ENCODE measurements at regions not wholly inside any gene's neighbourhood (a gene's known extent, or its start where the extent isn't known, plus 50 kb on each side); places are given as distances from the start of the nearest gene placed in this dataset.
A peak's percentile ranks its signal among the peaks of the same experiment; 100 is the strongest.

DNA sequence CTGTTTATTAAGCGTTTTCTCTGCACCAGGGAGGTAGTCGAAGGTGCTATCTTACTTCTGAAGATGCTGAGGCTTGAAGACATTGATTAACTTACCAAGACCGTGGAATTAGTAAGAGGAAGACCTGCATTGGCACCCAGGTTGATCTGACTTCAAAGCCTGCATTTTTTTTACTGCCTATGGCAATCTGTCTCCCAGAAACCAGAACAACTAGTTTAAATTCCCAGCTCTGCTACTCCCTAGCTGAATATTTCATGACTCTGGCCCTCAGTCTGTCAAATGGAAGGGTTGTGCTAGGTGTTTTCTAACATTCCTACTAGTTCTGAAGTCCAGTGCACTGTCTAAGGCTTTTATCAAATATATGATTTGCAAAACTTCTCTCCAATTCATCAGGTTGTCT is 52.0 kb upstream of the GRAMD1B start:
- peaks cover 41% of the 10 kb centered on the region for H3K36me3 Mint-ChIP-seq (ENCODE audit: low read depth)
- intact Hi-C loops (cut with micrococcal nuclease) = no loop called here
- no peaks in the 10 kb centered on the region for H3K27me3 Mint-ChIP-seq
- H3K27ac Mint-ChIP-seq = no peak overlapping the region
- no peaks in the 10 kb centered on the region for H3K9me3 Mint-ChIP-seq
- H3K4me1 Mint-ChIP-seq = peaks cover 65% of the 10 kb centered on the region
- no peak for DNase-seq
- H3K4me3 Mint-ChIP-seq = no peak overlapping the region

DNA sequence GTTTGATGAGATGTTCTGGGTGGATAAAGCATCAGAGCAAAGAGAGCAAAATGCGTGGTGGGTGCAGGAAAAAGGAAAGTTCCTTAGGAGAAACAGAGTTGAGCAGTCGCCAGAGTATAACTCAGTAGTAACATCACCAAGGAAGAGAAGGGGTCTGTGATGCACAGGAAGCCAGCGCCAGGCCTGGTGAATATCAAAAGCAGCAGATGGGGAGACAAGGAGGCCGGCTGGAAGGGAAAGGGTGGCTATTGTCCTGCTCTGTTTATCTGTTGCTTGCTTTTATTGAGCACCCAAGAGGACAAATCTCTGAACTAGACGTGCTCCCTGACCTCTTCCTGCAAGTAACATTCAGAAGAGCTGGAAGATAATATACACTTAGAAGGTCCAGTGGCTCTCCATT is 52.7 kb upstream of the GRAMD1B start:
- Mint-ChIP-seq H3K27ac (peak overlapping the region; percentile 14), H3K9me3 (no peaks in the 10 kb centered on the region), H3K27me3 (no peaks in the 10 kb centered on the region), H3K4me1 (peaks cover 66% of the 10 kb centered on the region), H3K36me3 (ENCODE audit: low read depth) (peaks cover 42% of the 10 kb centered on the region), H3K4me3 (no peak overlapping the region)
- intact Hi-C loops (cut with micrococcal nuclease) = no loop called here
- DNase-seq = no peak

DNA sequence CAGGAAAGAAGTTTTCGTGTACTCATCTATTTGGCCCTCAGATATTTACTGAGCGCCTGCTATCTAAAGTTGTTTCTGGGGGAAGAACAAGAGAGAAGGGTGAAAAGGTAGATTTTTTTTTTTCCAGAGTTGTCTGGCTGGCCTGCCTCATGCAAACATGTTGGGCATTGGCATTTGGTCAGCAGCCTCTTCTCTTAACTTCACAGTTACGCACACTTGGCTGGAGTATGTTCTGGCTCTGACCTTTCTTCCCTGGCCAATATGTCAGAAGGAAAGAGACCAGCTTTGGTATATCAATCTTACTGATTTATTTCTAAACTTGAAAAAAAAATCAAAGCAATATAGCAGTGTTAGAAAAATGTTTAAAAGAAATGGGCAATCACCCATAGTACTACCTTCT is 54.2 kb upstream of the GRAMD1B start:
- Mint-ChIP-seq H3K27ac (no peak overlapping the region), H3K9me3 (no peaks in the 10 kb centered on the region), H3K36me3 (ENCODE audit: low read depth) (peaks cover 51% of the 10 kb centered on the region), H3K4me1 (peaks cover 63% of the 10 kb centered on the region), H3K27me3 (no peaks in the 10 kb centered on the region), H3K4me3 (no peak overlapping the region)
- intact Hi-C loops (cut with micrococcal nuclease) = no loop called here
- DNase-seq = no peak

DNA sequence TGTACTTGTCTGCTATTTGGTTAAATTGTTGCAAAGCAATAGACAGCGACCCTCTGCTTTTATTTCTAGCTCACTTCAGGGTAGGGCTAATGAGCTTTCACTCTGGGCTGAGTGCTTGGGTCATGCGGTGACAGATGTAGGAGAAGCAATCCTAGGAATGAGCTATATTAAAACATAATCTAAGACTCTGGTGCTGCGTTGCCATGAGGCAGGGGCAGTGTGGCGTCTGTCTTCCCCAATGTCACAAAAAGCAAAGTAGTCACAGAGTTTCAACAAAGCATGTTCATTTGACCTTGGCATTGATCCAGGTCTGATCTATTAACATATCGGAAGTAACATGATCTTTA is 55.5 kb upstream of the GRAMD1B start:
- H3K4me3 Mint-ChIP-seq = no peak overlapping the region
- H3K27me3 Mint-ChIP-seq = no peaks in the 10 kb centered on the region
- peaks cover 50% of the 10 kb centered on the region for H3K36me3 Mint-ChIP-seq (ENCODE audit: low read depth)
- DNase-seq = no peak
- peaks cover 55% of the 10 kb centered on the region for H3K4me1 Mint-ChIP-seq
- H3K27ac Mint-ChIP-seq = no peak overlapping the region
- intact Hi-C loops (cut with micrococcal nuclease) = no loop called here
- H3K9me3 Mint-ChIP-seq = no peaks in the 10 kb centered on the region

DNA sequence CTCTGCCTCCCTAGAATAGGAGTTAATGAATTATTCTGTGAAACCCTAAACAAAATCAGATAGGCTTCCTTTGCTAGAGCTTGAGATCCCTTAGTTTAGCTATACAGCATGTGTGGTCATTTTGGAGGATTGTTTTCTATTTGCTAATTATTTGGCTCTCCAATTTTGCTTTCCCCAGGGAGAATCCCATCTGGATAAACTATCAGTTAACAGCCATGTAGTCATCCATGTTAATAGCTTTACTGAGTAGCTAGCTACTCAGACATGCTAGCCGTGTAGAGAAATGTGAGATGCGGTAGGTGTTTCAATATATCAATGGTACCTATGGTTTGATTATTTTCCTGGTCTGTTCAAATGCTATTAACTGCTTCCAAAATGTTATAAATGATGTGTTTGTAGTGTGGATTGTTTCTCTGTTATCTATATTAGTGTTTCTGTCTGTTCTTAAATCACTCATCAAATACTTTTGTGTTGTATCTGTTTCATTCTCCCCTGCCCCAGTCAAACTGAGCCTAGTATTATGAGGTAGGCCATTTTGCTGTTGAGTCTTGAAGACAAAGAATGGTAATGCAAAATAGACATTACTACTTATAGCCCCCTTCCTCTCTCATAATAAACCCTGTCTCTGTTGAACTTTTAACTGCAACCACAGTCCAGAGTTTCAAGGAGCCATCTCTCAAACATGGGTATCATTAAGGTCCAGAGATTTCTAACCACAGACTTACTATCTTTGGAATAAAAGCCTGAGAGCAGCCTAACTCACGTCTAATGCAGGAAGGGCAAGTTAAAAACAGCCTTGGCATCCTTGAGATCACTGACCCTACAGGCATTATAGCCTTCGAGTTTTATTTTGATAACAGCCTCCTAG is 56.1 kb upstream of the GRAMD1B start:
- DNase-seq = no peak
- intact Hi-C loops (cut with micrococcal nuclease) = loop anchor here (1.0 kb wide), 1 partner anchor 7 kb away; no protein-coding TSS in a partner anchor
- H3K4me1 Mint-ChIP-seq = peaks cover 52% of the 10 kb centered on the region
- H3K36me3 Mint-ChIP-seq (ENCODE audit: low read depth) = peaks cover 51% of the 10 kb centered on the region
- H3K27ac Mint-ChIP-seq = peak overlapping the region; percentile 19
- H3K9me3 Mint-ChIP-seq = no peaks in the 10 kb centered on the region
- no peak overlapping the region for H3K4me3 Mint-ChIP-seq
- no peaks in the 10 kb centered on the region for H3K27me3 Mint-ChIP-seq

DNA sequence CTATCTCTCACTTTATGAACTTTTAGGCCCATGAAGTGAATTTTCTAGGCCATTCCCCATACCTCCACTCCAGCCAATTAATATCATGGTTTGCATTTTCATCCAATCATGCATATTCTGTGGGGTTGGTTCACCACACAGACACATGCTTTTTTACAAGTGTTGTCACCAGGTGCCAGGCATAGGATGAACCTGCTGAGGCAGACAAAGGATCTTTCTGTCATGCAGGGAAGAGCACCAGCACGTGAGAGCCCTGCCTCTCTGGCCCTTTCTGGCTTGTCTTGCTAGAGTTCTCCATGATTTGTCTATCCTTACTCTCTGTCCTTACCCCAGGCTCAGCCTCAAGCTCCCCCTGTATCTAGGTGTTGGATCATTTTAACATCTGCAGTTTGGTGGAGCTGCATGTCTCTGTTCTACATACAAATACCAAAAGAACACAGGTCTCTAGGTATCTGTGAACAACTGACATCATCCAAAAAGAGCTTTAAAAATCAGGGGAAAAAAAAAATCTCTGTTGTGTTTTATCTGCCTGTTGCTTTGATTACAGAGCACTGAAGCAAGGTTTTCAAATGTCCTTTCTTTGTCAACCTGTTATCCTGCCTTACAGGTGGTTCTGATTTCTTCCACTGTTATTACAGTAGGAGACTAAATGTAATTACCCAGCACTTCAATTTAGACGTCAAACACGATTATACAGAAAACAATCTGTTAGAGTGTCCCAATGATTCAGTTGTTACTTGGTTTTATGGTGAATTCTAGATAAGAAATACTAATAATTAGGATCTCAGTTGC is 58.4 kb upstream of the GRAMD1B start:
- Mint-ChIP-seq H3K36me3 (ENCODE audit: low read depth) (peaks cover 52% of the 10 kb centered on the region), H3K9me3 (no peaks in the 10 kb centered on the region), H3K4me1 (peaks cover 39% of the 10 kb centered on the region), H3K27me3 (no peaks in the 10 kb centered on the region), H3K27ac (no peak overlapping the region), H3K4me3 (no peak overlapping the region)
- no peak for DNase-seq
- intact Hi-C loops (cut with micrococcal nuclease) = no loop called here

DNA sequence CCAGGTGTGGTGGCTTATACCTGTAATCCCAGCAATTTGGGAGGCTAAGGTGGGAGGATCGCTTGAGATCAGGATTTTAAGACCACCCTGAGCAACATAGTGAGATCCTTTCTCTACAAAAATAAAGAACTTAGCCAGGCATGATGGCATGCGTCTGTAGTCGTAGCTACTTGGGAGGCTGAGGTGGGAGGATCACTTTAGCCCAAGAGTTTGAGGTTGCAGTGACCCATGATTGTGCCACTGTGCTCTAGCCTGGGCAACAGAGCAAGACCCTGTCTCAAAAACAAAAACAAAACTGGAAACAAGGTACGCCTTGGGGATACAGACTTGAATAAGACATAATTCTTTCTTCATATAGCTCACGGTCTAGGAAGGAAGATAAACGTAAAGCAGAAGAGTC is 63.1 kb upstream of the GRAMD1B start:
- DNase-seq = no peak
- Mint-ChIP-seq H3K27me3 (no peaks in the 10 kb centered on the region), H3K9me3 (no peaks in the 10 kb centered on the region), H3K4me1 (peaks cover 49% of the 10 kb centered on the region), H3K27ac (no peak overlapping the region), H3K36me3 (ENCODE audit: low read depth) (peaks cover 70% of the 10 kb centered on the region), H3K4me3 (no peak overlapping the region)
- intact Hi-C loops (cut with micrococcal nuclease) = no loop called here

DNA sequence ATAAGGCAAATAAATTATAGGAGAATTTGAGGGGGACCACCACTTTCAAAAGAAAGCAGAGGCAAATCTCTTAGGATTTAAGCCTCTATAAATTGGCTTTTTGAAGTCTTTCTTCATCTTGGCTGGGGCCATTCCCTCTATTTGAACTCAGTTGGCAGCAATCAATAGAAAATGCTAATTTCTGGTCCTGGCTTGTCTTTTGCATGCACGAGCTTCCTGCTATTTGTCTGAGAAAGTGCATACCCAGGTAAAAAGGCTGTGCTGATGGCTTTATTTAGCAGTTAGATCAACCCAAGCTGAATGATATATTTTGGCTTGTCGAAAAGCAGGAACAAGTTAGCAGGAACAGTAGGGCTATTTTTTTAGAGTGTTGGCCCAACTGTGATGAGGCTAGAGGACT is 64.1 kb upstream of the GRAMD1B start:
- H3K4me1 Mint-ChIP-seq = peaks cover 52% of the 10 kb centered on the region
- H3K27me3 Mint-ChIP-seq = no peaks in the 10 kb centered on the region
- peaks cover 67% of the 10 kb centered on the region for H3K36me3 Mint-ChIP-seq (ENCODE audit: low read depth)
- H3K4me3 Mint-ChIP-seq = no peak overlapping the region
- H3K9me3 Mint-ChIP-seq = no peaks in the 10 kb centered on the region
- intact Hi-C loops (cut with micrococcal nuclease) = no loop called here
- DNase-seq = no peak
- no peak overlapping the region for H3K27ac Mint-ChIP-seq

DNA sequence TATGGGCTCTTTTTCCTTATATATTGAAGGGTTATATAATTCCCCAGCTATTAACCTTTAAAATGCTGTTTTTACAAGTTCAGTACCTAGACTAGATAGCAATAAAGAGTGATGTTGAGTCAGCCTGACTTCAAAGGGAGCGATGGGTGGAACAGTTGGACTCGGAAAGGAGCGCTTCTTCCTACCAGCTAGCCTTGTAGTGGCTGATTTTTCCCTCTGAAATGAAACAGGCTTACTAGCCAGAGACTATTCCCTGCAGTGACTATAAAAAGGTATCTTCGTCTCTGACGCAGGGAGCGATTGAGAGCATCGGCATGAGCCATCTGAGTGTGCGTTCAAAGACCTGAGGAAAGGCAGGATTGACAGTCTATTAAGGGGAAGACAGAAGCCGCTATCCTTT is 66.0 kb upstream of the GRAMD1B start:
- Mint-ChIP-seq H3K27me3 (no peaks in the 10 kb centered on the region), H3K4me1 (peaks cover 61% of the 10 kb centered on the region), H3K4me3 (no peak overlapping the region), H3K27ac (no peak overlapping the region), H3K9me3 (no peaks in the 10 kb centered on the region), H3K36me3 (ENCODE audit: low read depth) (peaks cover 65% of the 10 kb centered on the region)
- no peak for DNase-seq
- intact Hi-C loops (cut with micrococcal nuclease) = no loop called here

DNA sequence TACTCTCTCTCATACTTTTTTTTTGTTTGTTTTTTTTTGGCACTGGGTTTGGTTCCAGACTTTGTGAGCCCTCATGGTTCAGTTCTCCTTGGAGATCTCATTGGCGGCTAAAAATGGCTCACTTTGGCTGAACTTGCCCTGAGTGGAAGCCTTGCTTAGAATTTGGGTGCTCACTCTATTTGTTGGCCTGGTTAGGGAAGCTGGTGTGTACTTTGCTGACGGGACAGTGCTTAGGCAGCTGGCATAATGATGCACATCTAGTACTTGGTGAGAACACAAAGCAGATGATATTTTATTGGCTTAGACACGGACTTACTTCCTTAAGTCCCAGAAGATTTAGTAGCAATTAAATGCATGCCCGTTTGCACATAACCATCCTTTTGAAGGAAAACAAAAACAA is 66.5 kb upstream of the GRAMD1B start:
- Mint-ChIP-seq H3K27ac (peak overlapping the region; percentile 21), H3K4me3 (peak overlapping the region; percentile 71), H3K36me3 (ENCODE audit: low read depth) (peaks cover 63% of the 10 kb centered on the region), H3K27me3 (no peaks in the 10 kb centered on the region), H3K4me1 (peaks cover 62% of the 10 kb centered on the region), H3K9me3 (no peaks in the 10 kb centered on the region)
- intact Hi-C loops (cut with micrococcal nuclease) = no loop called here
- DNase-seq = no peak

DNA sequence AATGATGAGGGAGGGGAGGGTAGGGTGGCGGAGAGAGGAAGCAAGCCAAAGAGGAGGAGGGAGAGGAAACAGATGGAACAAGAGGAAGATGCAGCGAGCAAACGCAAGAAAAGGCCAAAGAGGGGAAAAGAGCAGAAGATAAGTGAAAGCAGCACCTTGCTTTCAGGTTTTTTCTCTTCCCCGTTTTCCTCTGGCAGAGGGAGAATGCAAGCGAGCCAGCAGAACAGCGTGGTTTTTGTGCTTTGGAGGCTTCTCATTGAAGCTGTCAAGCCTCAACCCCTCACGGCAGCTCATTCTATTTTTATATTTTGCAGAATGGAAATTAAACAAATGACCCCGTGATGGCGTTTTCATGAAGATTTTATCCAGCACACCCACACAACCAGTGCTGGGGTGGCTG is 67.1 kb upstream of the GRAMD1B start:
- Mint-ChIP-seq H3K4me3 (peak overlapping the region; percentile 71), H3K9me3 (no peaks in the 10 kb centered on the region), H3K27me3 (no peaks in the 10 kb centered on the region), H3K36me3 (ENCODE audit: low read depth) (peaks cover 66% of the 10 kb centered on the region), H3K4me1 (peaks cover 64% of the 10 kb centered on the region), H3K27ac (peak overlapping the region; percentile 71)
- DNase-seq = no peak
- intact Hi-C loops (cut with micrococcal nuclease) = no loop called here

DNA sequence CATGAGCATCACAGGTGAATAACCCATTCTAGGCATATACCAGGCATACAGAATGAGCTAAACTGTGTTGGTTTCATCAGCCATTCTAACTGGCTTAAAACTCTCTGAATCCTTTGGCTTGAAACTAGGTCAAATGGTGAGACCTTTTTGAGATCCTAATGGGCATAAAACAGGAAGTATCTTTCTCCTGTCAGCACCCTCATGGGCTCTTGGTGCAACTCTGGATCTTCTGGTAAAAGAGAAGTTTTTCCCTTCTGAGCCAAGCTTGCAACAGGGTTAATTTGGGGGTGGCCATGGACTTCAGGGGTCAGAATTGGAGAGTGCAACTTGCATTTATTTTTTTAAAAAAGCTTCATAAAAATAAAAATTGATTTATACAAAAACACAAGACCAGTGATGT is 67.9 kb upstream of the GRAMD1B start:
- H3K27ac Mint-ChIP-seq = no peak overlapping the region
- H3K27me3 Mint-ChIP-seq = no peaks in the 10 kb centered on the region
- H3K4me3 Mint-ChIP-seq = peak overlapping the region; percentile 23
- peaks cover 60% of the 10 kb centered on the region for H3K36me3 Mint-ChIP-seq (ENCODE audit: low read depth)
- H3K4me1 Mint-ChIP-seq = peaks cover 68% of the 10 kb centered on the region
- no peak for DNase-seq
- intact Hi-C loops (cut with micrococcal nuclease) = no loop called here
- no peaks in the 10 kb centered on the region for H3K9me3 Mint-ChIP-seq

DNA sequence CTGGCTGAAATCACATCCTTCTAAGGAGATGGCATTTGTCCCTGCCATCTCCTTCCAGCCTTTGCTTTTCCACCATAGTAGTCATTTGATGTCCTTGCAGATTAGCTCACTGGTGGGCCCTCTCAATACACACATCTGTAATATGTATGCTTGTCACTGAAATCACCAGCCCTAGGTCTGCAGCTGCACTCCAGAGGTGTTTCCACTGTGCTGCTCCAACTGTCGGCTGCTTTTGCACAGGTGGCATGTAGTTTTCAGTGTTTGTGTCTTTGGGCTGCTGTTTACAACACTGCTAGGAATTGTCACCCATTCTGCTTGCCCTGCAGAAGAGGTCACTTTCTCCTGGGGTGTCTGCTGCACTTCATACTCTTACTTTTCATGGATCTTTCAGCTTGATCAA is 69.0 kb upstream of the GRAMD1B start:
- peaks cover 52% of the 10 kb centered on the region for H3K36me3 Mint-ChIP-seq (ENCODE audit: low read depth)
- H3K9me3 Mint-ChIP-seq = no peaks in the 10 kb centered on the region
- intact Hi-C loops (cut with micrococcal nuclease) = no loop called here
- peak overlapping the region; percentile 50 for H3K27ac Mint-ChIP-seq
- peak overlapping the region; percentile 98 for H3K4me3 Mint-ChIP-seq
- peak; percentile 57 for DNase-seq
- H3K27me3 Mint-ChIP-seq = no peaks in the 10 kb centered on the region
- peaks cover 76% of the 10 kb centered on the region for H3K4me1 Mint-ChIP-seq

DNA sequence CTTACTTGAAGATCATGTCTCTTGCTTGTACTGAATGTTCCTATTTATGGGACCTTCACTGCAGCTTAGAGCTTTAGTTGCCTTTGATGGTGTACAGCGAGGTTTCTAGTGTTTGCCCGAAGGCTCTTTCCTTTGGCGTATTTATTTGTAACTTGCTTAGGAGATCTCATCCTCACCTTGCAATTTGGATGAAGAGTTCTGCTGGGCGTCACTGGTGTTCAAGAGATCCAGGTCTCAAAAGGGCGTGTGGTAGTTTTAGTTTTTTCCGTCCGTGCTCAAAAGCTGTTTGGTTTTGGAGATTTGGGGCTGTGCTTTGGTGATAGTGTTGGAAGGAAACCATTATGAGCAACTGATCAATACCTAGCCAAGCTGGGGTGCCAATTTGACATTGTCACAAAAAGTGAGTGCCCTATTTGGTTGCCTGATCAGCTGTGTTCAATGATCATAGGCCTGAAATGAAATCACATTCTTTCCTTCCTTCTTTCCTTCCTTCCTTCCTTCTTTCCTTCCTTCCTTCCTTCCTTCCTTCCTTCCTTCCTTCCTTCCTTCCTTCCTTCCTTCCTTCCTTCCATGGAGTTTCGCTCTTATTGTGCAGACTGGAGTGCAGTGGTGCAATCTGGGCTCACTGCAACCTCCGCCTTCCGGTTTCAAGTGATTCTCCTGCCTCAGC is 69.7 kb upstream of the GRAMD1B start:
- Mint-ChIP-seq H3K4me1 (peaks cover 77% of the 10 kb centered on the region), H3K4me3 (peak overlapping the region; percentile 98), H3K36me3 (ENCODE audit: low read depth) (peaks cover 50% of the 10 kb centered on the region), H3K27ac (peak overlapping the region; percentile 63), H3K9me3 (no peaks in the 10 kb centered on the region), H3K27me3 (no peaks in the 10 kb centered on the region)
- intact Hi-C loops (cut with micrococcal nuclease) = no loop called here
- DNase-seq = peak; percentile 57
